ENCODE measurements at regions not wholly inside any gene's neighbourhood (a gene's known extent, or its start where the extent isn't known, plus 50 kb on each side); places are given as distances from the start of the nearest gene placed in this dataset.

GRCh38 chr13:51518827-51519226 lies 65.4 kb upstream of the WDFY2 start:
- DNase-seq = no peak

GRCh38 chr13:51519771-51520216 lies 64.5 kb upstream of the WDFY2 start:
- DNase-seq = no peak

- peak; percentile 51 for DNase-seq
Observed at GRCh38 chr13:51520524-51520923, 63.7 kb upstream of the WDFY2 start.

DNA sequence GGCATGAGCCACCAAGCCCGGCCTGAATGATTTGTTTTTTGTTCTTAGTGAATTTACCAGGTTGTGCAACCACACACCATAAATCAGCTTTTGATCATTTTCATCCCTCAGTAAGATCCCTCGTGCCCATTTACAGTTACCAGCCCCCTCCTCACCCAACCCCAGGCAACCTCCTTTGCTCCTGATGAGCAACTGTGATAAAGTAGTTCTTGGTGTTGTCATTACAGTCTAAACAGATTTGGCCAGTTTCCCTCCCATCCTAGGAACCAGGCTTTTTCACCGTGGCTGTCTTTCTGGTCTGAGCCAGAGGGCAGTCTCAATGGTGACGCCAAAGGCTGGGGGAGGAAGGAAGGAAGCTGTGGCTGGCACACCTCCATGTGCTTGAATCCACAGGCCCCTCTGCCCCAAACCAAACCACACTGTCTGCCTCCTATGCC lies 61.2 kb upstream of the WDFY2 start:
- no peak for DNase-seq

- no peak for DNase-seq
Observed at GRCh38 chr13:51524312-51524711, 60.0 kb upstream of the WDFY2 start.

GRCh38 chr13:51524829-51525566 lies 59.3 kb upstream of the WDFY2 start:
- no peak for DNase-seq

- DNase-seq = no peak
Observed at GRCh38 chr13:51525567-51526167, 58.6 kb upstream of the WDFY2 start.

DNA sequence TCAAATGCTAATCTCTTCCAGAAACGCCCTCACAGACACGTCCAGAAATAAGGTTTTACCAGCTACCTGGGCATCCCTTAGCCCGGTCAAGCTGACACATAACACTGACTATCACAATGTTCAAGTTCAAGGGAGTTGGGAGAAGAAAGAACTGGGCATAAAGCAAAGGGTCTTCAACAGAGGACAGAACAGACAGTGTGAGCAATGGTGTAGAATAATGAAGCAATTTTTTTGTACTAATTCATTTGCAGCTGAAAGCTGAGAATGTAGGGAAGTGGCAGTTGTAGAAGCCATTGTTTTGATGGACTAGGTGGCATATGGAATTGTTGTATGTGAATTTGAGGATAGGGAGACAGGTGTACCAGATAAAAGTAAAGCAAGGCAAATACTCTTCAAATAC lies 58.1 kb upstream of the WDFY2 start:
- DNase-seq = no peak

- DNase-seq = no peak
Observed at GRCh38 chr13:51532736-51533197, 51.5 kb upstream of the WDFY2 start.

DNA sequence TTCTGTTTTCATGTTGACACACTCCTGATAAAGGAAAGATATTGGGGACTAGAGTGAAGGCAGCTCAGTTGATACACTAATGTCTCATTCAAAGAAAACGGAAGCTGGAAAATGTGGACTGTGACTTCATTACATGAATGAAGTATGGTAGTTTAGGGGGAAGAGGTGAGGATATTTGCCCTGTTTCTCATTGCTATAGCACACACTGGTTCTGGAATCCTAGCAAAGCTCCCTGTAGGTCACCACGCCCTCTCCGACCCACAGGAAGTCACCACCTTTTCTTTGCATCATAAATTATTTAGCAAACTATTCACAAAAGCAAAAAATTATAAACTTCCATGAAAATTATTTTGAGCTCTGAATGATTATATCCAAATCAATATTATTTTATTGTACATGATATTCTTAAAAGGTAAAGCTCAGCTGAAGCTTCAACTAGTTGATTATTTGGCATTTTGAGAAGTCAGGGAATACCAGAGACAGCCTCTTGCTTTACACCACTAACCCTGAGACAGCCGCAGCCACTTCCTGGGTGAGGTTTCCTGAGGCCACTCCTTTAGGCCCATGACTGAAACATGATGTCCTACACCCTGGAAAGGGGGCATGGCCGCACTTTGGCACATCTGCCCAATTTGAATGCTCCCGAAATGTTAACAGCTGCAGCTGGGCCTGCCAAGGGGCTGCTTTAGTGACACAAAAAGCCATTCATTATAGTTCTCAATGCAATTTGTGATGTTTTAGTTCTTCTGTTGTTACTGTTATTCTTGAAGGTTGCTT lies 50.0 kb upstream of the WDFY2 start:
- DNase-seq = no peak
